HG03439 (cell line): ENCODE measurements at regions not wholly inside any gene's neighbourhood (a gene's known extent, or its start where the extent isn't known, plus 50 kb on each side); places are given as distances from the start of the nearest gene placed in this dataset.

ENCODE experiments used
- ATAC-seq: cut with Tn5 transposase; IDR thresholded peaks from one replicate; pipeline ENCODE4 v1.9.1; 2021; ENCODE audit warnings: mild to moderate bottlenecking, moderate library complexity; ENCODE audit not compliant: unreplicated experiment

- ATAC-seq = no peak
These were observed 161.7 kb upstream of the TPK1 start for GRCh38 chr7:144997512-144997911.

- ATAC-seq = no peak
These were observed 159.6 kb upstream of the TPK1 start for GRCh38 chr7:144995495-144995894.

- ATAC-seq = no peak
These were observed 155.2 kb upstream of the TPK1 start for GRCh38 chr7:144991041-144991440.

GRCh38 chr7:144987686-144988085, 151.8 kb upstream of the TPK1 start:
- ATAC-seq = no peak

GRCh38 chr7:144982133-144982532, 146.3 kb upstream of the TPK1 start:
- no peak for ATAC-seq

- no peak for ATAC-seq
These were observed 140.0 kb upstream of the TPK1 start for GRCh38 chr7:144975882-144976281.

GRCh38 chr7:144969787-144970186, 133.9 kb upstream of the TPK1 start:
- ATAC-seq = no peak

- no peak for ATAC-seq
These were observed 124.9 kb upstream of the TPK1 start for GRCh38 chr7:144960763-144961162.

GRCh38 chr7:144957998-144958397, 122.1 kb upstream of the TPK1 start:
- ATAC-seq = no peak

GRCh38 chr7:144955422-144955821, 119.6 kb upstream of the TPK1 start:
- no peak for ATAC-seq

- no peak for ATAC-seq
These were observed 105.3 kb upstream of the TPK1 start for GRCh38 chr7:144941127-144941526.

GRCh38 chr7:144937199-144937598, 101.3 kb upstream of the TPK1 start:
- no peak for ATAC-seq

- no peak for ATAC-seq
These were observed 100.5 kb upstream of the TPK1 start for GRCh38 chr7:144936314-144936713.

GRCh38 chr7:144910411-144910810, 74.6 kb upstream of the TPK1 start:
- ATAC-seq = no peak

GRCh38 chr7:144908943-144909556, 73.2 kb upstream of the TPK1 start:
- no peak for ATAC-seq

GRCh38 chr7:144908324-144908723, 72.5 kb upstream of the TPK1 start:
- ATAC-seq = no peak

GRCh38 chr7:144907577-144907976, 71.7 kb upstream of the TPK1 start:
- ATAC-seq = peak; percentile 79

- no peak for ATAC-seq
These were observed 67.3 kb upstream of the TPK1 start for GRCh38 chr7:144903201-144903600.

GRCh38 chr7:144892761-144893160, 56.9 kb upstream of the TPK1 start:
- ATAC-seq = no peak
